GM12872 (cell line): ENCODE measurements at regions not wholly inside any gene's neighbourhood (a gene's known extent, or its start where the extent isn't known, plus 50 kb on each side); places are given as distances from the start of the nearest gene placed in this dataset.

Experiments
- CTCF ChIP-seq: IDR thresholded peaks from 3 replicates; pipeline ENCODE4 v1.5.1; 2011; ENCODE audit warnings: low read depth, mild to moderate bottlenecking, low read length, moderate library complexity; ENCODE audit not compliant: insufficient read depth

DNA sequence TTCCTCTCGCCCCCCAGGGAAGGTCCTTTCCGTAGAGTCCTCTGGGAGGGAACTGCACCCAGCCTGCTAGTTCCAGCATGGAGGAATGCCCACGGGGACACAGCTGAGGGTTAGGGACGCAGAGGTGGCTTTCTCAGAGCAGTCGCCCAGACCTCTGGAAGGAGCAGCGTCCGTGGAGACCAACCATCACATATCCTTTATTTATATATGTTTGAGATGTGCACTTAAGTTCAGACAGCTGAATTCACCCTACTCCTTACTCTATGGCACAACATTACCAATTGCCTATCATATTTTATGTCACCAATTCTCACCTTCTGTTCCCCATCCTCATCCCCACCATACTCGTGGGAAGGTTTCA lies 305.6 kb upstream of the DIO3 start:
- no peak for TF ChIP-seq CTCF

- no peak for TF ChIP-seq CTCF
These were observed 305.0 kb upstream of the DIO3 start for GRCh38 chr14:101256266-101256665.

- TF ChIP-seq CTCF = no peak
These were observed 303.7 kb upstream of the DIO3 start for GRCh38 chr14:101257551-101257950.

- TF ChIP-seq CTCF = no peak
These were observed 301.5 kb upstream of the DIO3 start for GRCh38 chr14:101259748-101260147.

DNA sequence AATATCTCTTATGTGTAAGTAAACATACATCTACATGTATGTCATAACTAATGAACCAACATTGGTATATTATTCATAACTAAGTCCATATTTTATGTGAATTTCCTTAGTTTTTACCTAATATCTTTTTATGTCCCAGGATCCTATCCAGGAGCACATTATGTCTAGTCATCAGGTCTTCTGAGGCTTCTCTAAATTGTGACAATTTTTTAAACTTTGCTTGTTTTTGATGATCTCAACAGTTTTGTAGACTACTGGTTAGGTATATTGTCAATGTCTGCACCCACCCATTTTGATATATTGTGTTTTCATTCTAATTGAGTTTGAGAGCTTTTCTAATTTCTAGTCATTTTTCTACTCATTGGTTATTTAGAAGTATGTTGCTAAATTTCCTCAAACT lies 288.2 kb upstream of the DIO3 start:
- no peak for TF ChIP-seq CTCF

- no peak for TF ChIP-seq CTCF
These were observed 284.8 kb upstream of the DIO3 start for GRCh38 chr14:101276309-101277091.

DNA sequence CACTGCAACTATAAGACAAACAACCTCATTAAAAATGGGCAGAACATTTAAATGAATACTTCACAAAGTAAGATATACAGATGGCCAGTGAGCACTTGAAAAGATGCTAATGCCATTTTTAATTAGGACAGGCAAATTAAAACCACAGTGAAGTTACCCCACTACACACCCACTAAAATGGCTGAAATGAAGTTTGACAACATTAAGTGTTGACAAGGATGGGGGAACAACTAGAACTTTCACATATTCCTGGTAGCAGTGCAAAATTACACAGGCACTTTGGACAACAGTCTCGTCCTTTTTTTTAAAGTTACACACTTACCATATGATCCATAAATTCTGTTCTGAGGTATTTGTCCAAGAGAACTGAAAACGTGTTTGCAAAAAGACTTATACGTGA lies 278.9 kb upstream of the DIO3 start:
- TF ChIP-seq CTCF = no peak

GRCh38 chr14:101284711-101285110 lies 276.6 kb upstream of the DIO3 start:
- TF ChIP-seq CTCF = no peak
